NCI-H226 (cell line): ENCODE measurements at regions not wholly inside any gene's neighbourhood (a gene's known extent, or its start where the extent isn't known, plus 50 kb on each side); places are given as distances from the start of the nearest gene placed in this dataset.
"Not testable (repeated sequence)": the region's sequence is repeated elsewhere in the genome, so short reads cannot be mapped to it uniquely, and the experiment has no call there.

Experiments
- DNase-seq: peaks from one replicate; pipeline ENCODE4 v3.0.0-alpha.2; 2015

- peak; percentile 92 for DNase-seq
These were observed 83.7 kb upstream of the WDR72 start for GRCh38 chr15:53843166-53843565.

GRCh38 chr15:53841651-53842050 lies 82.2 kb upstream of the WDR72 start:
- no peak for DNase-seq

GRCh38 chr15:53840681-53841080 lies 81.2 kb upstream of the WDR72 start:
- DNase-seq = peak; percentile 64

DNA sequence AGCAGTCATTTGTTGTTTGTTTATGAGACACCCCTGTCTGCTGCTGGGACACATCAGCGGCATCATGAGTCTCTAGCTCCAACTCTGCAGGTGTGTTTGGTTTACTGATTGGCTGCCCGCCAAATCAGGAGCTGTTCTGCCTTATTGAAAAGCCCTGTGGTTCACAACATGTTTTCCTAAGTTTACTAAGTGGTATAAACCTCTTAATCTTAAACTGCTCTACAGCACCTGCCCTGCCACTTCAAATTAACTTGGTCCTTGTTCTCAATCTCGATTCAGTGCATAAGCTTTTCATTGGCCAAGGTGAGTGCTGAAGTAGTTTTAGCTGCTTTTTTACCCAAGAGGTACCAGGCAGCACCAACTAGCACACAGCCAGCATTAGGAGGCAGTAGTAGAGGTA lies 77.8 kb upstream of the WDR72 start:
- DNase-seq = no peak

- peak; percentile 24 for DNase-seq
These were observed 77.2 kb upstream of the WDR72 start for GRCh38 chr15:53836618-53837017.

GRCh38 chr15:53835309-53835708 lies 75.8 kb upstream of the WDR72 start:
- peak; percentile 98 for DNase-seq

DNA sequence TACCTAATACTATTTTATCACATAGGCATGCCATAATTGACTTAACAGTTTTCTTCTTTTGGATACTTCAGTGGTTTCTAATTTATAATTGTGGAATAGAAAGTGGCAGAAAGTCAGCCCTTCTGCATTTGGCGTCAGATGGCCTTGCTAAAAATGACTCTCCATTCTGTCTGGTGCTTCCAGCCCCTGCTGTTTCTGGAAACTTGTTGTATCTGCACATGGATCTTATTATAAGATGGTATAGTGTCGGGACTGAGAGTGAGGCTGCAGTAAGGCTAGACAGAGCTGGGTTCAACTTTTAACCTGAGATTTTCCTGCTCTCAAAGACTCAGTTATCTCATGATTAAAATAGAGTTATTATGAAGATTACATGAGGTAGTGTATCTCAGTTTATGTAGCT lies 74.8 kb upstream of the WDR72 start:
- DNase-seq = no peak

DNA sequence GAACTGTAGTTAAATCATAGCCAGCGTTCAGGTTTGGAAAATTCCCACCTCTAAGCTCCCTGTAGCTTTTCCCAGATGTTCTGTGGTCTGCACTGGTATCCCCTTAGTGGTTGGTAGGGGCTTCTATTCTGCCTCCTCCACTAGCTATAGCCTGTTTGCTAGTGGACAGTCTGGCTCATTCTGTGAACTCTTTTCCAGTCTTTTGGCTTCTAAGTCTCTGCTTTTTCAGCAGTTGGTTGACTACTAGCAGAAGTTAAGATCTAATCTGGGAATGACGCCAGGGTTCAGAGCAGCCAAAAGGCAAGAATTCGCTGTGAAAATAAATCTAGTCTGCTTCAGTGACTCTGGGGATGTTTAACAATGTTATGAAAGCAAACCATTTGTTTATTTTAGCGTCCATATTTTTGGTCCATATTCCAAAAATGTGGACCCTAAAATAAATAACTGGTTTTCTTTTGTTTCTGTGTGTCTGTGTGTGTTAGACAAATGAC lies 73.7 kb upstream of the WDR72 start:
- peak; percentile 89 for DNase-seq

DNA sequence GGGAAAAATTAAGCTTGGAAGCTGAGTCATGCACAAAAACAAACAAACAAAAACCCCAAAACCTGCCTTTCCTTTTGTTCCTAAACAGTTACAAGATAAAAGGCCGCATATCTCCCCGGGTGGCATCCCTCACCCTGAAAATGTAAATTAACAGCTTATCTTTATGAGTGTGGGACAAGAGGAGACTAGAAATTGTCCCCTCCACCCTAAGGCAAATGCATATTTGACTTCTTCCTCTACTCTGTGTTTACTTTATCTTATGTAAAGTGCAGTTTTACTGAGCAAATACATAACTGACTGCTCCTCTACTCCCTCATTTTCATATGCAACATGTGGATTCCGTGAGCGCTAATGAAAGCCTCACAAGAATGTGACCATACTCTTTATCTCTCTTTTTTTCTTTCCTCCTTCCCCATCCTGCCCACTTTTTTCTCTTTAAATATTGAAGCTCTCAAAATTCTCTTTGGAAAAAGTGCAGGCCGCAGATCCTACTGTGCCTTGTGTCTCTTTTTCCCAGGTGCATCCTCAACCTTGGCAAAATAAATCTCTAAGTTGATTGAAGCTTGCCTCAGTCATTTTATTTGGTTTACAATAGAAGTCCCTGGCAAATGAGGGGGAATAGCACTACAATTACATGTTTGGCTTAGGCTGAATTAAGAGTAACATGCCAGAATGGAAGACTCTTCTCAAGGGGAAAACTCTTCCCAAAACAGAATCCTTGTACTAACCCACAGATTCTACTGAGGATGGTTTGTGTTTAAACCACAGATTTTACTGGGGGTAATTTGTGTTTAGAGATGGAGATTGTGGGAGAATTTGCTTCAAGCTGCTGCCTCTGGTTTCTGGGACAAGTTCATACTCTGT lies 72.7 kb upstream of the WDR72 start:
- no peak for DNase-seq

GRCh38 chr15:53830707-53831386 lies 71.4 kb upstream of the WDR72 start:
- DNase-seq = no peak

DNA sequence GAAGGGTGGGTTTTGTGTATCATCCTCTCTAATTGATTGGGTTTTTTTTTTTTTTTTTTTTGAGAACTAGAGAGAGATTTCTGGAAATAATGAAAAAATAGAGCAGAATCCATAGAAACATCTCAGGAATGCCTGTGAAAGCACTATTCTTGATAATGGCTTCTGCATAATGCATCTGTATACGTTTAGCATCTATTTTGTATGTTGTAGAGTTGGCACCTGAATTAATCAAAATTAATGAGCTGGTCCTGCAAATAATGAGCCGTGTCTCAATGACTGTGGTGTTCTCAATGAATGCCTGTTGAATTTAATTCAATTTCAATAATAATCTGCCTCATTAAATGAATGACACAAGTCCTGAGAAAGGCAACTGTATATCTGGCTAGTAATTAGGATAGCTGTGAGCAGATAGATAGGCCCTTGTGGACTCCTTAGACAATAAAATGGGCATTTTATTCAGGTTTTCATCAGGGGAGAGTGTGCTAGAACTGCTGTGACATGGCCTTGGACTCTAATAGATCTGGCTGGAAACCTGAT lies 70.5 kb upstream of the WDR72 start:
- no peak for DNase-seq

GRCh38 chr15:53829471-53829870 lies 70.0 kb upstream of the WDR72 start:
- DNase-seq = no peak

DNA sequence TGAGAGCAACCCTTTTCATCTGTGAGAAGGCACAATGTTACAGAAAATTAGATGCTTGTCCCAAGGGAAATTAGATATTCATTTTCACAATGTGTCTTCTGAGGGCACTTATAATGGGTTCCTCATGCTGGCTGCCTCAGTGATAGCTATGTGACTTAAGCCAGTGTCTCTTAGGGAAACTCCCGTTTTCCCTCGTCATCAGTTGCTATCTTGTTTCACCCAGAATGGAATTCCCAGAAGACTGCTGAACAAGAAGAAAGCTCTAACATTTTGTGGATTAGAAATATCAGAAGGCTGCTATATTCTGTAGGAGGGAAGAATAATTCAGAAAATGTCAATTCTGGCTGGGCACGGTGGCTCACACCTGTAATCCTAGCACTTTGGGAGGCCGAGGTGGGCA lies 67.9 kb upstream of the WDR72 start:
- DNase-seq = no peak

DNA sequence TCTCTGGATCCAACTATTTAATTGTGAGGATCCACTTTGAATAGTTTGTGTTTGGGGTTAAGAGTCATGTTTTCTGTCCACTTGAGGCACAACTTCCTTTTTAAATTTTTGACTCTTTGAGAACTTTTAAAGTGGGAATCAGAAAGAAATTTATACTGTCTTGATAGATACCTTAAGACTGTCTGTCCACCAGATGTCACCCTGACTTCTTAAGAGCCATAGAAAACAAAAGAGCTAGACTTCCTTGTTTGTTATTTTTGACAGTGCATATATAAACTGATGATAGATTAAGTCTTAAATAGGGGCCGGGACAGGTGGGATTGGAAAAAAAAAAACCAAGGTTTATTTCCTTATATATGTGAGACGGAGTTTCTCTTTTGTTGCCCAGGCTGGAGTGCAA lies 52.1 kb upstream of the WDR72 start:
- no peak for DNase-seq

DNA sequence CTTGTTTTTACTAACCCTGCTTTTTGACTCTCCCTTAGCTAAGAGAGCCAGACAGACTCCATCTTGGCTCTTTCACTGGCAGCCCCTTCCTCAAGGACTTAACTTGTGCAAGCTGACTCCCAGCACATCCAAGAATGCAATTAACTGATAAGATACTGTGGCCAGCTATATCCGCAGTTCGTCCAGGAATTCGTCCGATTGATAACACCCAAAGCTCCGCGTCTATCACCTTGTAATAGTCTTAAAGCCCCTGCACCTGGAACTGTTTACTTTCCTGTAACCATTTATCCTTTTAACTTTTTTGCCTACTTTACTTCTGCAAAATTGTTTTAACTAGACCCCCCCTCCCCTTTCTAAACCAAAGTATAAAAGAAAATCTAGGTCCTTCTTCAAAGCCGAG lies 50.8 kb upstream of the WDR72 start:
- DNase-seq = not testable (repeated sequence)
